GM21737 (cell line): ENCODE measurements at regions not wholly inside any gene's neighbourhood (a gene's known extent, or its start where the extent isn't known, plus 50 kb on each side); places are given as distances from the start of the nearest gene placed in this dataset.
"Not testable (repeated sequence)": the region's sequence is repeated elsewhere in the genome, so short reads cannot be mapped to it uniquely, and the experiment has no call there.

Experiments
- ATAC-seq: cut with Tn5 transposase; IDR thresholded peaks from one replicate; pipeline ENCODE4 v1.9.1; 2021; ENCODE audit warnings: mild to moderate bottlenecking, moderate library complexity; ENCODE audit not compliant: unreplicated experiment

DNA sequence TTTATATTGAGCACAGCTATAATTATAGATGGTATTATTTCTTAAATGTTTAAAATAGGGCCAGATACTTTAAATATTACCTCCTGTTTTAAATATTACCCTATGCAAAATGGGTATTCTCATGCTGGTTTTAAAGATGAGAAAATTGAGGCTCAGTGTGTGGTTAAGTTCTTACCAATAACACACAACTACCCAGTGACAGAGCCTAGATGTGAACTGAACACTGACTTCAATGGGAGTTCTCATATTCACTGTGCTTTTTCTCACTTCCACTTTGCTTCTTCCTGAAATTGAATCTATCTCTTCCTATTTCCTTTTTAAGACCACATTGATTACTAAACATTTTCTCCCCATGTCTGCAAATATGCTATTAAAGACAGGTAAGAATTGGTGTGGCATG, 135.8 kb upstream of the TUSC1 start:
- no peak for ATAC-seq

DNA sequence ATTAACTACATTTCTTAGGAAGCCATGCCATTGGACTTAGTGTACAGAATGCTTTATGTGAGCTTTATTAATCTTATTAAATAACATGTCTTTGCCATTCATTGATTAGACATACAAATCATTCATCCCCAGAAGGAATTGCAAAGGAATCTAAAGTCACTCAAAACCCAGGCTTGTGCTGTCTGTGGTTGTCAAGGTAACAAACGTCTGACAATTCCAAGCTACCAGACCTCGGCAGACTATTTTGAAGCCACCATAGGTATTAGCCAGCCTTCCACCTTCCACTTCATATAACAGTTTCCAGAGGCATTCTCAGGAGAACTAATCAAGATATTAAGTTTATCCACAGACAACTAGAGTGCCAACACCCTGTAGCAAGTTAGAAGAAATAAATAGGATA, 135.2 kb upstream of the TUSC1 start:
- ATAC-seq: no peak

DNA sequence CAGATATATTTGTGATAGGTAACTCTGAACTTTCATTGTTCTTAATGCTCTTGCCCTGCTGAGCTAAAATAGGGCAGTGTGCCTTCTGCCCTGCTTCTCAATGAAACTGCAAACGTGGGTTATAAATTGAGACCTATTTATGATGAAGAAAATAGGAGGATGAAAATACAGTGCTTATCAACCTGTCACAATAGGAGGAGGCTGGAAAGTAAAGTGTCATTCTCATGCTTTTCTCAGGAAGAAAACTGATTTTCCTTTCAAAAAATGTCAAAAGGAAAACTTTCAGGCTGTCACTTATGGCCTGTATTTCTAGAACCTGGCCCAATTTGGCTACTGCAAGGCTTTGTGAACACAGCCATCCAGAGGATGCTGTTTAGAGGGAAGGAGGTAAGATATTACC, 130.3 kb upstream of the TUSC1 start:
- no peak for ATAC-seq

DNA sequence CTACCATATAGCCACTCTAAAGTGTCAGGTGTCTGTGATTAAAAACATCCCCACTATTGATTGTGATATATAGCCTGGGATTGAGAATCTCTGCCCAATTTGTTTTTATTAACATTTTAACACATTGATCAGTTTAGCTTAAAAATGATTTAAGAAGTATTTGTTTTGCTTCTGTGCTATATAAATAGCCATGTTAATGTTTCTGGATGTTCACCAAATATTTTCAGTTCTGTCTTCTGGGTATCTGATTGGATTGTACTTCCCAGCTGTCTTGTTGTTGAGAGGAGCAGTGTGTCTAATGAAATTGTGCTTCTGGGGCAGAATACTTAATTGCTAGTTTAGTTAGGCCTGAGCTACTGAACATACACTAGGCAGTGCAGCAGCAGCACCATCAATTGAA, 126.6 kb upstream of the TUSC1 start:
- no peak for ATAC-seq

DNA sequence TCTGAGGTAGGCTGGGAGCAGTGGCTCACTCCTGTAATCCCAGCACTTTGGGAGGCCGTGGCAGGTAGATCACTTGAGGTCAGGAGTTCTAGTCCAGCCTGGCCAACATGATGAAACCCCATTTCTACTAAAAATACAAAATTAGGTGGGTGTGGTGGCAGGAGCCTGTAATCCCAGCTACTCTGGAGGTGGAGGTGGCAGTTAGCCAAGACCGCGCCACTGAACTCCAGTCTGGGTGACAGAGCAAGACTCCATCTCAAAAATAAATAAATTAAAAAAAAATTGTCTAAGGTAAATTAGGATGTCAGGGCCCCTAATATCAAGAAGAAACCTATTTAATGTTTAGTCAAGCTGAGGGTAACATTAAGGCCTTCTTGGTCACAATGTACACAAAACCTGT, 123.7 kb upstream of the TUSC1 start:
- not testable (repeated sequence) for ATAC-seq

DNA sequence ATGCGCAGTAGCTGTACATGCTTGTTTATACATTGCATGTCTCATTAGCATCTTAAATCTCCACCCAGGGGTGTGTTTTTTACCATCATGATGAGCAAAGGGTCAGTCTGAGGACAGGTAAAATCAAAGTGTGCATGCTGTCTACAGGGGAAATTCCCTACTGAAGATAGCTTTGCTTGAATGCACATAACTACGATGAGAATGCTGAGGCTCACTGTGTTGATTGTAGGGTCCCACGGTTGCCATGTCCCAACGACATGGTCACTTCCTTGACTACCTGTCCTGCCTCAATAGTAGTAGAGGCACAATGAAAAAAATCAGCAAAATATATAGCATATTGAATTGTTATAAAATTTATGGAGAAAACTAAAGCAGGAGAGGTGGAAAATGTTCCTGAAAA, 95.6 kb upstream of the TUSC1 start:
- no peak for ATAC-seq

DNA sequence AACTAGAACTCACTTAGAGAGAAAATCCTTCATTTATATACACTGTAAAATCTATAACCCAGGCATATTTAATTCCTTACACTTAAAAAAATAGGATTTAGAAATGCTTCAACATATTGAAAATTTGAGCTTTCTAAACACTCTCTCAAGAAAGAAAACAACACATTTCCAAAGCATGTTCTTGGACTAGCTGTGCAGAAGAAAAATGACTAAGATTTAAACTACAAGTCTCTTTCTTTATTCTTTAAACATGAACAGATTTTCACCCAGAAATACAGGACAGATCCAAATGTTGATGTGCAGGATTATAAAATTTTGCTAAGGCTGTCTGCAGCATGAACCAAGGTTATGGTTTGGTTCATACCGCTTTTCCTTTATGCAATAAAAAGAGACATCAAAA, 77.7 kb upstream of the TUSC1 start:
- no peak for ATAC-seq

DNA sequence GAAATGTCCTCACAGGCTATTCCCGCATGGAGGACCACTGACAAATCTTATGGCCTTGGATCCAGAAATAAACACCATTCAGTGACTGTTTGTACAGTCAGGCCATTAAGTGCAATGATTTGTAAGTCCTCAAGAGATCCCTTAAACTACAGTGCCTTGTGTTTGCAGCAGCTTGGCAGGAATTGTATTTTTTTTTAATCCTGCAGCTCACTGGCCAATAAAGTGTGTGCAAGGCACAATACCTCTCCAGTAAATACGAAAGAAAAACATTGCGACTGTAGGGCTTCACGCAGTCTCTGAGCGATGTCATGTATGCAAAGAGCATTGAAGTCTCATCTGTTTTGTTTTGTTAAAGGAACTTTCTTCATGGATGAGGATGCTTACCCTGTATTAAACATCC, 74.2 kb upstream of the TUSC1 start:
- no peak for ATAC-seq

DNA sequence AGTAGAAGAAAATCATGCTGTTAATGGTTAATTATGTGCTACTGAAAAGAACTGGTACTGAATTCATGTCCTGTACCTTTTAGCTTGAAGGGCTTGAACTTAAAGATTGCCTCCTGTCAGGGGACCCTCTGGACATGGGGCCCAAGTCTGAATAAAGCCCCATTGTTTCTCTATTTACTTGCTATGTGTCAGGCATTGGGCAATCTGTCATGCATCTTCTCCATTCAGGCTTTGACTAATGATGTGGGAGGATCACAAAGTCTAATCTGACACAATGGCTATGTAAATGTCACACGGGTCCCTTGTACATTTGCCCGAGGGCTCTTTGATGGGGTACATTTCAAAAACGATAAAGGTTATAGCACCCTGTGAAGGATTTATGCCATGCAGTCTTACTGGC, 64.0 kb upstream of the TUSC1 start:
- no peak for ATAC-seq

DNA sequence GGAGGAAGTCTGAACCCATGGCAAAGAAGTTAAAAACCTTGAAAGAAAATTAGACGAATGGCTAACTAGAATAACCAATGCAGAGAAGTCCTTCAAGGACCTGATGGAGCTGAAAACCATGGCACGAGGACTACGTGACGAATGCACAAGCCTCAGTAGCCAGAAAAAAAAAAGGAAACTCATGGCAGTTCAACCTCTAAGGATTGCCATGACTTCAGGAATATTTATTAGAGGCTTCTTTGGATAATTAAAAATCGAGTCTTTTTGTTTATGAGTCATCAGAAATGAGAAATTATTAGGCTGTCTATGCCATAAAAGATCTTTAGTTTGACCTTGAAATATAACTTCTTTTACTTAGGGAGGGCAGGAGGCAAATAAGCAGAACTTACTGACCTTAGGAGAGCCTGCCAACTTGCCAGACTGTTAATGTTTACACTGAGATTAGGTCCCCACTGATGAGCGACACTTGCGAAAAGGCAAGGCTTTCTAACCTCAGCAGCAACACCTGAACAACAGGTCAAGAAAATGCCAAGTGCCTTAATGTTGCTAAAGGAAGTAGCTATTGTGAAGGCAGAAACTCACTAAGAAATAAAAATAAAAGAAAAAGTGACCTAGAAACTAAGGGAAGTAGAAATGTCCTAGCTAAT, 55.2 kb upstream of the TUSC1 start:
- no peak for ATAC-seq

DNA sequence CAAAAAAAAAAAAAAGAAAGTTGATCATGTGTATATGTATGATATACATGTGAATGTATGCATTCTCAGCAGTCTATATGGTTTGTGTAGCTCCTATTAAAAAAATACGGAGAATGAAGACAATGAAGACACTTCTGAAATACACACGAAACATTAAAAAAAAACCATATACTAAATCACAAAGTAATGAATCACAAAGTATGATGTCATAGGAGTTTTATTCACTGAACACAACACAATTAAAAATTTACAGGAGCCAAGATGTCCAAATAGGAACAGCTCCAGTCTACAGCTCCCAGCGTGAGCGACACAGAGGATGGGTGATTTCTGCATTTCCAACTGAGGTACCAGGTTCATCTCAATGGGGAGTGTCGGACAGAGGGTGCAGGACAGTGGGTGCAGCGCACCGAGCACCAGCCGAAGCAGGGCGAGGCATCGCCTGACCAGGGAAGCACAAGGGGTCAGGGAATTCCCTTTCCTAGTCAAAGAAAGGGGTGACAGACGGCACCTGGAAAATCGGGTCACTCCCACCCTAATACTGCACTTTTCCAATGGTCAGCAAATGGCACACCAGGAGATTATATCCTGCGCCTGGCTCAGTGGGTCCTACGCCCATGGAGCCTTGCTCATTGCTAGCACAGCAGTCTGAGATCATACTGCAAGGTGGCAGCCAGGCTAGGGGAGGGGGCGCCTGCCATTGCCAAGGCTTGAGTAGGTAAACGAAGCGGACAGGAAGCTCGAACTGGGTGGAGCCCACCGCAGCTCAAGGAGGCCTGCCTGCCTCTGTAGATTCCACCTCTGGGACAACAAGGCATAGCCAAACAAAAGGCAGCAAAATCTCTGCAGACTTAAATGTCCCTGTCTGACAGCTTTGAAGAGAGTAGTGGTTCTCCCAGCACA, 53.9 kb upstream of the TUSC1 start:
- ATAC-seq: not testable (repeated sequence)
